Bone marrow (tissue), 2 donors: ENCODE measurements at regions not wholly inside any gene's neighbourhood (a gene's known extent, or its start where the extent isn't known, plus 50 kb on each side); places are given as distances from the start of the nearest gene placed in this dataset.
"Not testable (repeated sequence)": the region's sequence is repeated elsewhere in the genome, so short reads cannot be mapped to it uniquely, and the experiment has no call there.

Experiments used
- DNase-seq, 2 donors: peaks; one replicate each; lab custom pipeline; 2025; lab: John Stamatoyannopoulos, UW

DNA sequence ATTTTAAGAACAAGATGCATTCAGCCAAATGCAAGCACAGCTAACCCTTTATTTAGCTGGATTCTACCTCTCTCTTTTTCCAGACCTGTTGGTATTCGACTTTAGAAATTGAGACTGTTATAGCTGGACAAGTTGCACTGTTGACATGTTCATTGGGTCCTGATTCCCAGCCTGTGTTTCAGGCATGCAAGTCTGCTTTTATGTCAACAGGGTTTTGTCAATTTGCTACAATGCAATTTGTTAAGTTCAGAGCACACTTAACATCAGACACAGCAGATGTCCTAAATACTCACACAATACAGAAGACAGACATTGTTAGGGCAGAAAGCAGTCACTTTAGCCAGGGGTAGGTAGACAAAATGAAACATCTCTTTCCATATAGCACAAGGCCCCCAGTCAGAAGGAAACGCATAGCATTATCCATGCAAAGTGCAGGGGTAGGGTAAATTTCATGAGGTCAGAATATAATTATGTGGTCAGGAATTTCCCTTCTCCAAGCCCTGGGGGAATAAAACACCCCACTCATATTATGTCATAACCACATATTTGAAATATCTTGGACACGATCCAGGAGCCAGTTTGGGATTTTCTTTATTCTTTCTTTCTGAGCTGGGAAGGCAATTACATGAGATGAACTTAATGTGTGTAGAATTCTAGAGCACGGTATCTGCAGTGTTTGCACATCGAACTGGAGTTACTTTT, 504.1 kb downstream of the NTRK3 start:
- DNase-seq: no peak

DNA sequence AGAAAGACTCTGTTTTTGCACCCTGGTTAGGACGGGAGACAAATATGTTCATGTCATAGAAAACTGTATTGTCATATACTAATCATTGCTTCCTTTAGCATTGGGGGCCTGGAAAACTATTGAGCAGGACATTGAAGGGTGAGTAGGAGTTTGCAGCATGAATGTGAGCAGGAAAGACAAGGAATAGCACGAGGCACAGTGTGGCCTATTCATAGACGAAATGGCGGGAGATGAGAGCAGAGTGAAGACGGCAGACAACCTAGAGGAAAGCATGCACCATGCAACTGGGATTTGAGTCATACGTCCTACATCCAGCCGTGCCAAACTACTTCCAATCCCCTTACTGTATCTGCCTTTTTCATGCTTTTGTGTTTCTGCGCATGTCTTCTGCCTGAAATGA, 508.1 kb downstream of the NTRK3 start:
- DNase-seq: no peak

DNA sequence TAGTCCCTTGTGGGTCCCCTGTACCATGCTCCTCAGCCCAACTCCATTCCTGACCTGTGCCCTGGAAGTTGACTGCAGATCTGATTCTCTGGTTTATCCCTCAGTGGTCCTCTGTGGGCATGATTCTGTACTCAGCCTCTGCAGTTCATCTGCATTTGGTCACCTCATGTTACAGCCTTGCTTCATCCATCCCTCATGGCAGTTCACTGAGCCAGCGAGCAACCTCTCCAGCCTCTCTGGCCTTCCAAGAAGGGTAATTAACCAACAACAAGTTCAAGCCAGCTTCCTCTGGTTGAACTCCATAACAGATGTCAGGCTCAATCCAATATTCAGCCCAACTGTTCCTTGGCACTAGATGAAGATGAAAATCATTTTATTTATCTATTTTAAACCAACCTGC, 509.5 kb downstream of the NTRK3 start:
- DNase-seq: no peak

DNA sequence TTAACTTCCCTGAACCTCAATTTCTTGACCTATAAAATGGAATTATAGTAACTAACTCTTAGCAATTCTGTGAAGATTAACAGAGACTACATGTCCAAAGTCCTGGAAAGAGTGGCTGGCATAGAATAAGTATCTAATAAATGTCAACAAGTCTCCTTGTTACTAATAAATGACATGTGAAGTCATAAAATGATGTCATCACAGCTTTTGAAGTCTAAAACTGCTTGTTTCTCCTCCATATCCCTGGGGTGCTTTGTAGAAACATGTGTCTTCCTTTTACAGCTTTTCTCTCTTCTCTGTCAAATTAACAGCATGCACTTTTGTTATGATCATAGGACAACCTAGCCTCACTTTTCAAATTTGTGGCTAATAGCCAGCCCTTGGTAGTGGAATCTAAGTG, 510.2 kb downstream of the NTRK3 start:
- DNase-seq: no peak

DNA sequence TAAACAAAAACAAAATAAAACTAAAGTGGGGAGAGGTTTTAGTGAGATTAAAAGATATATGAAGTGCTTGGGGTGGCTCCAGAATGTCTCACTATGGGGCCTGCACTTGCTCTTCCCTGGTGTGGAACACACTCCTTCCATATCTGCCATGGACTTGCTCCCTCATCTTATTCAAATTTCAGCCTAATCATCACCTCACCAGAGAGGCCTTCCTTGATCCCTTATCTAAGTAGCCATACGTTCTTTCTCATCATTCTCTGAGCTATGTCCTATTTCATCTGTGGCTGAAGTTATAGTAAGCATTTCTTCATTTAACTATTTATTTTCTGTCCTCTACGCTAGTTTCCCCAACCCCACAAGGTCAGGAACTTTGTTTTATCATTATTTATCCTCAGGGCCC, 511.7 kb downstream of the NTRK3 start:
- no peak for DNase-seq

DNA sequence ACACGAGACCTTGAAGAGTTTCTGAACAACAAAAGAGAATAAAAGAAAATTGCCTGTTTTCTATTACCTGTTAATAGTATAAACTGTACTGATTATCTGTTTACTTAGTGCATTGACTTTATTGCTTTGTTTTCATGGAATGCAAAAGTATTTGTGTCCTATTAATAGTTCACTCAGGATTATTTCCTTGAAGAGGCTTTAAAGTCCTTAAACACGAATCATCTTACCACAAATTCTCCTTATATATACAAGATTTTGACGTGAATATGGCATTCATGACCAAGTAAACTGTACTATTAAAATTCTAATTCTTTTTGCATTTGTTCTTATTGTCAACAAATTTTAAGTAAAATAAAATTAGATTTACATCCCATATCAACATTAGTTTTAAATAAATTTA, 513.0 kb downstream of the NTRK3 start:
- DNase-seq: no peak

DNA sequence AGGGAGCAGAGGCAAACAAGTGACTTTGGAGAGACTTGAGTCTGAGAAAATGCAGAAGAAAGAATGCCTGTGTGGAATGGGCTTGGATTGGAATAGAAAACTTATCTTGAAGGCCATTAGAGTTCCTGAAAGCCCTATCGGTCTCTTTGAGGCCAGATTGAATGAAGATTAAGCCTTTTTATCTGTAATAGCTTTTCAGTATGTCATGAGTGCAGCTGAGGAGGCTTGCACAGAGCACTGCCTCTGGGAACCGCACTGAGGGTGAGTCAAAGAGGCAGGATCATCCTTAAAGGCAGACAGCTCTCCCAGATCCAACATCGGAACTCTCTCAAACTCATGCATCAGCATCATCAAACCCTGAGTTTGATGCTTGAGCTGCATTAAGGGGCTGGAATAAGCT, 515.2 kb downstream of the NTRK3 start:
- no peak for DNase-seq

DNA sequence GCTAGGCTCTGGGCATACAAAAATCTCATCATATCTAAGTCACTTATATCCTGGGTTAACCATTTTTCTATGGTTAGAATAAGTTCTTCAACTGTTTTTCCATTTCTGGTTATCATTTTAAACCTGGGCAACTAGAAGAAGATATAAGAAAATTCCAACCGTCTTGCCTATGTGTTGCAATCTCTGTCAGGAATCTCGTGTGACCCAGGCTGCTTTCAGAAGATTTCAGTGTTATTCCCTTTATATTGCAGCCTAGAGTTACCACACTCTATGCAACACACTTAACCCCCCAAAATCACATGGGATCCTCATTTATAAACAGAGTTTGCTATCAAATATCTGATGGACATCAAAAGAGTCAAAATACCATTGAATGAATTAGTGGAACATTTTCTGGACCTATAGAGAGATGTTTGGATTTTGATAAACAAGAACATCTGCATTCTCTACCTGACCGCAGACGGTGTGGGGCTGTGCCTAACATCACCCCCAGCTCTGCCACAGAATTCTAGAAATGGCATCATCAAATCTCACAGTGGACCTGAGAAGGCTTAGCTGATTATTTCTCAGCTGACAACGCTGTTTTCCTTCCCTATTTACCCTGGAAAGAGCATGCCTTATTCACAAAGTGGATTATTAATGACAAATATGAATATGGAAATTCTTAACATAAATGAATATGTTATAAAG, 515.7 kb downstream of the NTRK3 start:
- no peak for DNase-seq

DNA sequence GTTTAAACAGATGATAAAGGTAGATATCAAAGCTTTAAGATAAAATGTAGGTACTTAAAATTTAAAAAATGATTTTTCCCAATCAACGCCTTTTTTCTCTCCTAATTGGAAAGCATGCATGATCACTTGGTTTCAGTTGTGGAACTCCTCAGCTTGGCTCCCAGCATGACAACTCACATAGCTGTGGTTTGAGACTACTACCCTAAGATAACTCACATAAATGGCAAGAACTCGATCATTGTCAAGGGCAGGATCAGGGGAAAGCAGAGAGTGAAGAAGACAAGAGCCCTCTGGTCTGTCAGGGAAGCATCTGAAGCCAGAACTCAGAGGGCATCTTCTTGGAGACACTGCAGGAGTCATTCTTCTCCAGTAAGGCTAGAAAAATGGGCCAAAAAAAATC, 516.7 kb downstream of the NTRK3 start:
- DNase-seq: no peak

DNA sequence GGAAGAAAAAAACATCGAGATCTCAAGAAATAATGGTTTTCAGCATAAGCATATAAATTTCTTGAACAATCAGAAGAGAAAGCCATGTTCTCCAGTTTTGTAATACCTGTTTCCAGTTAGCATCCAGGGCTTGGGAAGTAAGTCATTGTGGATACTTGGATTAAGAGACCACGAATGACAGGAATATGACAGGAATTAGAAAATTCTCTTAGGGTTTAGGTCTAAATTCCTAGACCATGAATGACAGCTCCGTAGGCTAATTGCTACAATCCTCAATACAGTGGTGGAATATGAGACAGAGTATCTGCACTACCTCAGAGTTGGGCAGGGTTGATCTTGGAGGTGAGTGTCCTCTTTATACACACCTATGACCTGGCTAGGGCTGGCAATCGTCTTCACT, 517.5 kb downstream of the NTRK3 start:
- DNase-seq: no peak

DNA sequence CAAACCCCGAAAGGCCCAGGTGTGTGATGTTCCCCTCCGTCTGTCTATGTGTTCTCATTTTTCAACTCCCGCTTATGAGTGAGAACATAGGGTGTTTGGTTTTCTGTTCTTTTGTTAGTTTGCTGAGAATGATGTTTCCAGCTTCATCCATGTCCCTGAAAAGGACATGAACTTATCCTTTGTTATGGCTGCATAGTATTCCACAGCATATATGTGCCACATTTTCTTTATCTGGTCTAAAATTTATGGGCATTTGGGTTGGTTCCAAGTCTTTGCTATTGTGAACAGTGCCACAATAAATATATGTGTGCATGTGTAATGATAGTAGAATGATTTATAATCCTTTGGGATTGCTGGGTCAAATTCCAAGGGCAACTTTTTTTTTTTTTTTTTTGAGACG, 519.1 kb downstream of the NTRK3 start:
- DNase-seq: not testable (repeated sequence)

DNA sequence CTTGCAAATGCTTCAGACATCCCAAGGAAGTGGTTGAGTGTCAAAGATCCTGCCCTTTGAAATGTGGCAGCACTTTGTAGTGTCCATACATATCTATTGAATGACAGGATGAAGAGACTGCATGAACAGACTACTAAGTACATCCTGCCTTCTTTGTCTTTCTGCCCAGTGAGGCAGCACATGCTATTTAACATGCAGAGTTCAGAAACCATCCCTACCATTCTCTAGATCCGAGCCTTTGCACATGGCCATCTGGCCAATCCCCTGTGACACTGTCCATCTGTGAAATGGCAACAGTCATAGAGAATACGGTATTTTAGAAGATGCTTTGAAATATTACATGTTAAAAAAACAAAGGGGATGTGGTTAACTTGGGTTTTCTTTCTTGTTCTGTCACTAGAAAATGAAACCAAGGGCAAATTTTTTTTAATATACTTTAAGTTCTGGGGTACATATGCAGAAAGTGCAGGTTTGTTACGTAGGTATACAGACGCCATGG, 519.6 kb downstream of the NTRK3 start:
- DNase-seq: no peak

DNA sequence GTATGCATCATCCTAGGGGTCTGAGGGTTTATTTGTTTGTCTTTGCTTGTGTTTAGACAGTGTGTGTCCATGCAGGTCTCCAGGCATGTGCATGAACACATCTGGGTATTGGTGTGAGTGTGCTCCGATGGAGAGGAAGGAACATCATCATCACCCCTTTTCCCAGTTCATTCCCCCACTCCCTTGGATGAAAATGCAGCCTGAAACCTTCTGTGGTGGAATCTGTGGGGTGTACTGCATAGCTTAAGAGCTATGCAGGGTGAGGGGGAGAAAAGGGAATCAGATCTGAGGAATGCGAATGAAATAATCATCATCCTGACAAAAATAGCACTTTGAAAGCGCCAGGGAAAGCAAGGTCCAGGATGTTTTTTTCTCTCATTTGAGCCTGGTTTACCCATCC, 520.1 kb downstream of the NTRK3 start:
- no peak for DNase-seq

DNA sequence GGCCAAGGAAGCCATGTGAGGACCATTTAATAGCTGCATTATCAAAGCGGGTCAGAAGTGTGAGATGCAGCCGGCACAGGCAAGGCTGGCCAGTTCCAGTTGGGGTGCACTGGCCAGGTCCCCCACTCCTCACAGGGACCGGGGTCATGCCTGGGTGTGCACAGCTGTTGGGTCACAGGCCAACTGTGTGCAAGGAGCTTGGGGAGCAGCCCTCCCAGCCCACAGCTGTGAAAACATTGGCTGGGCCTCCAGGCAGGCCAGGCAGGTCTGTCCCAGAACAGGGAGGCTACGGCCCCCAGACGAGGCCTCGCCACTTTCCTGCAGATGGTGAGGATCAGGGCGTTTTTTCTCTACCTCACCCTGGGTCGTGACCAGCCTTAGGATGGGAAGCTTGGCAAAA, 521.0 kb downstream of the NTRK3 start:
- DNase-seq: no peak

DNA sequence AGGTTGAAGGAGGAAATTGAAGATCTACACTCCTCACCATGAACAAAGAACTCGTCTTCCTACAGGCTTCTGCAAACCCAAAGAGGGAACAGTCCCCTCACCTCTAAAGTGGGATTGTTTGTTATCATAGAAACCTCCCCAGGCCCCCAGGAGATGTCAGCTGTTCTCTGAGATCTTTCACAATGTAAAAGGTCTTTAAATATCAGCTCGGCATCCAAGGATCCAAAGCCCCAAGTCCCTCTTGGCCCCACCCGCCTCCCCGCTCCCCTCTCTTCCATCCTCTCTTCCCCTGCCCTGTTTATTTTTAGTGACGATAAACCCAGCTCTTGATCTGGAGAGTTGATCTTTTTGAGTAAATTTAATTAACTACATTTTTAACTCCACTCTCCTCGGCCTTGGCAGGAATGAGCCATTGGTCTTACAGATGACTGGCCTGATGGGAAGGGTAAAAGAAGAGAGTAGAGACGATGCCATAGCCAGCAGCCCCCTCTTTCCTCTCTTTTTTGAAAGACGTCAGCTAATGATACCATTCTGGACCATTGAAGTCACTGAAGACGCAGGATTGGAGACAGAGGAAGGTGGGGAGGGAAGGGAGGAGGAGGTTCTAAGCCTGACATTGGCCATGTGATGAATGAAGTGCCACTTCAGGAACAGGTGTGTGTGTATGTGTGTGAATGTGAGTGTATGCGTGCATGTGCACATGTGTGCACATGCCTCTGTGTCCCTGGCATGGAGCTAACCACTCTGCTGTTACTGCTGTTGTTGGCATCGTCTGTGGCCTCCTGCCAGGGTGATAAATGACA, 521.8 kb downstream of the NTRK3 start:
- DNase-seq: no peak

DNA sequence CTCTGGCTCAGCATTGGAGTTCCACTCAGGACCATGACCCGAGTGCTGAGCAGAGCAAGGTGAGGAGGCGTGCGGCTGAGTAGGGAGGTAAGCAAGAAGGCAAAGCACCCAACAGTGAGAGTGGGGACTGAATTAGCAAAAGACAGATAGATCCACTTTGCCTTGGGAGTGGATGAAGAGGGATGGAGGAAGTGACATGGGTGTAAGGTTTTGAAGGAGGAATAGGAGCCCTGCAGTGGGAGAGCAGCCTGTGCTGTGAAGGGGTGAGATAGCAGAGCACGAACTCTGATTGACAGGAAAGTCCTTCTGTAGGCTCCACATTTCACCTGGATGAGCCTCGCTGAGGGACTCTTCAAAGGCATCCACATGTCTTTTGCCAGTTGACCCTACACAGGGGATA, 522.6 kb downstream of the NTRK3 start:
- DNase-seq: no peak

DNA sequence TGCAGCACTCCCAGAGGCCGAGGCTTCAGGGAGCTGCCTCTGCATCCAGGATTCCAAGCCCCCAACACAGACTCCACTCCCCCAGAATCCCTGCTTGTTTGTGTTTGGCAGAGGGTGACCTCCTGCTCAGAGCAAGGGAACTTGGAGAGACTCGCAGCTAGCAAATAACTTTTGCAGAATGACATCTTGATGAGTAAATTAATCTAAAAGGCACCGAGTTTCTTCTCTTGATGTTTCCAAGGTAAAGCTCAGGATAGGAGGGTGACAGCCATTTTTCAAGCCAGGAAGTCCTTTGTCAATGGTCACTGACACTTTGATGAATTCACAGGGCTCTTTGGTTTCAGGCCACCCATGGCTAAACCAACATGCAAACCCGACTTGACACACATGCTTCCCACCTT, 523.0 kb downstream of the NTRK3 start:
- DNase-seq: no peak

DNA sequence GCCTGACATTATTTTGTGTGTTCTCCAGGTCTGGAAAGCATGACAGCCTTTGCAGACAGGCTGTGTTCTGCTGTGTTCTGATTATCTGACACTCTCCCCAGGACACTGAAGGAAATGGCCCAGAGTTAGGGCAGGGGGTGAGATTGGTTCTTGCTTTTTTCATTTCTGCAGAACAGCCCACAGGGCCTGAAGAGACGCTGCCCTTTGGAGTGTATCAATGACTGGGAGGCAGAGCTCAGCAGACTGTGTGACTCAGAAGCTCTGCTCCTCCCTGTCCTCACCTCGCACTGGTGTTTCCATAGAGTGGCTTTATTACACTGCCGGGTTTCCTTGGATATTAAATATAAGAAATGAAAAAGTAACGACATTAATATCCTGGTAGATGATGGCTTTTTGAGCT, 523.6 kb downstream of the NTRK3 start:
- no peak for DNase-seq

DNA sequence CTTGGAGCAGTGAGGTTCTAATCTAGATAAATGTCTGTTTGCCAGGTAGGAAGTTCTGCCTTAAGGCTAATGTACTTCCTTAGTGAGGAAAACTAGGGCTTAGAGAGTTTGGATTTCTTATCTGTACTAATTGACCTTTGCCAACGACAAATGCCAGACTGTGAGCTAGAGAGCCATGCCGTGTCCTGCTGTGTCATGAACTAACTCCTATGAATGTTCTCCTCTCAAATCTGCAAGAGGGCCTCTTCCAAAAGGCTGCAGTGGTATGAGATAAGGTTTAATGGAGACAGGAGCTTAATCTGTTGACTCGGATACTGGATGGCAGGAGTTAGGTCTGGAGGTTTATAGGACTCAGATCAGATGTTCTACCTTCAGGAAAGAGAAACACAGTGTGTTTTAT, 524.9 kb downstream of the NTRK3 start:
- DNase-seq: no peak

DNA sequence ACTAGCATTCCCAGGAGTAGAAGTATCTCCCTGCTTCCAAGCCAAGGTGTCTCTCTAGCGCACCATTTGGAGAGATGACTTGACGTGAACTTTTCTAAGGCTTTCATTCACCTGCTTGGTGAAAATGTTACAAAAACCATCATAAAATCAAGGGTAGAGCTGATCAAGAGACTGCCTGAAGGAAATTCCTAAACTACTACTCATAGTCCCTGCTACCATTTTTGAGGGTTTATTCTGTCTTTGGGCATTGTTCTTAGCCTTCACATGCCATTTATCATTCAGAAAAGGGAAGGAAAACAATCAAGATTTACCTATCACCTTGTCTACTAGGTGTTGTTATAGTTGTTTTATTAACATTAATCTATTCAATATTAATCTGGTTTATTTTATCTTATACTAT, 525.8 kb downstream of the NTRK3 start:
- no peak for DNase-seq

DNA sequence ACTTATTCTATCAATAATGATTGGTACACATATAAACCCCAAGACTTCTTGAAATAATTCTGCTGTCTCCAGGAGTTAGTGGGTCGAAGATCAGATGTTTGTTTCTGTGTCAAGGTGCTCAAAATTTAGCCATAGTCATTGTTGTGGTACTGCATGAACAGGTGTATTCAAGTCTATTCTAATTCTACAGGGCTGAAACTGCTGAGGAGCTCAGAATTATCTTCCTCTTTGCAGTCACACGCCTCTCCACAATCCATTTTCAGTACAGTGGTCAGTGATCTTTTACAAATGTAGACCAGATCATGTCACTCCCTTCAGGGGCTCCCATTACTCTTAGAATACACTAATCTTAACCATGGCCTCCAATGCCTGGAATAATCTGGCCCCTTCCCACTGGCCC, 527.5 kb downstream of the NTRK3 start:
- DNase-seq: no peak

DNA sequence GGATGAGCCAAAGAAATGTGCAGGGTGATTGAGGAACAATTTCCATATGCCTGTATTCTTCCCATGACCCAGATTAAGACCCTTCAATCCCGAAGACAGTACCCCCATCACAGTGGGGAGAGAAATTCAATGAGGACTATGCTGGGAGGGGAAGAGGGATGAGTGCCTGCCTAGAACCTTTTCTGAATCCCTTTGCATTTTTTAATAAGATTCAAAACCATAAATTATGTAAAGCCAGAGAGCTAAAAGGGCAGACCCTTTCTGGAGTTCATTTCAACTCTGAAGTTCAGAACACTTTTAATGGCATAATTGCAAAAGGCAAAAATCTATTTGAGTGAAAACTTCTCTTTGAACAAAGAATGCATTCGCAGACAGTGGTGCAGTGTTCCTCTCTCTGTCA, 529.5 kb downstream of the NTRK3 start:
- no peak for DNase-seq

DNA sequence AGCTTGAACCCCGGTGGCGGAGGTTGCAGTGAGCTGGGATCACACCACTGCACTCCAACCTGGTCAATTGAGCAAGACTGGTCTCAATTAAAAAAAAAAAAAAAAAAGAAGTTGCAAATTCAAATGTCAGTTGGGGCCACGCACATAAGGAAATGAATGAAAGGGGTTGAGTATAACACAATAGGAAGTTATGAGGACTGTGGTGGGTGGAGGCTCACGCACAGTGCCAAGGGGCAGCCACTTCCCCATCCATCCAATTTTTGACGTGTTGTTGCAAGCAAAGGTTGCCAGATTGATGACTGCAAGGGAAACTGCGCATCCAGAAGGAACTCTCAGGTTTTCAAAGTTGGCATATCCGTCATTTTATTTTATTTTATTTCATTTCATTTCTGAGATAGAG, 532.2 kb downstream of the NTRK3 start:
- DNase-seq: no peak
